T1000 (cell line): ENCODE measurements at regions not wholly inside any gene's neighbourhood (a gene's known extent, or its start where the extent isn't known, plus 50 kb on each side); places are given as distances from the start of the nearest gene placed in this dataset.

ENCODE experiments used
- DNase-seq: peaks from one replicate; lab custom pipeline; 2025; ENCODE audit warnings: mixed read lengths; lab: John Stamatoyannopoulos, UW

- no peak for DNase-seq
These were observed 57.2 kb upstream of the JDP2 start for GRCh38 chr14:75370416-75371205.

- no peak for DNase-seq
These were observed 56.5 kb upstream of the JDP2 start for GRCh38 chr14:75371297-75371696.

DNA sequence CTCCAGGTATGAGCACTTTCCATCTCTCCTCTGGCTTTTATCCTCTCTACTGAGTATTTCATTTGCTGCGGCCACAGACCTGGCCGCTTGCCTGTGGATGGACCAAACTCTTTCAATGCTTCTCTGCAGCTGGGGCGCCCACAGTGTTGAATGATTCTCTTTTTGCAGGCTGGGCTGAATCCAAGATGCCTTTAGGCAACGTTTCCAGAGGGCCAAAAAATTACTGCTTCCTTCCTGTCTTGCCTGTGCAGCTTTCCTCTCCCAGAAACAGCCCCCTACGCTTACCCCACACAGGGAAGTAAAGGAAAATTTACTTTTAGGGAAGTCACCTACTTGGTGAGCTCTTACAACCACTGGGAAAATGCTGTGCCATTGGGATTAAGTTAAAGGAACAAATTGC, 55.6 kb upstream of the JDP2 start:
- no peak for DNase-seq

DNA sequence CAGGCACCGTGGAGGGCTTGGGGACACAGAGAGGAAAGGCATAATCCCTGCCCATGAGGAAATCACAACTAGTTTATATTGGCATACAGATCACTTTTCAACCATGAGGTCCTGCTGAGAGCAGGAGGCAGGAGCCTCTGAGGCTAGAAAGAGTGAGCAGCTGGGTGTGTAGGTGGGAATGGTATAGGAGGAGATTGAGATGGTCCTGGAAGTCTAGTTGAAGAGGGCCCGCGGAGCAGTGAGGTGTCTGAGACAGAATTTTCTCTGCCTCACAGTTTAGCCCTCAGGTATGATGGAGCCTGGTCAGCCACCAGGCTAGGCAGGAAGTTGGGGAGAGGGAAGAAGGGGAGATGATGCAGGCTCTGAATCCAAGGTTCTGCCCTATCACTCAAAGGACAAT, 54.7 kb upstream of the JDP2 start:
- no peak for DNase-seq

GRCh38 chr14:75373616-75374015, 54.2 kb upstream of the JDP2 start:
- no peak for DNase-seq

- DNase-seq = no peak
These were observed 52.9 kb upstream of the JDP2 start for GRCh38 chr14:75374911-75375310.

DNA sequence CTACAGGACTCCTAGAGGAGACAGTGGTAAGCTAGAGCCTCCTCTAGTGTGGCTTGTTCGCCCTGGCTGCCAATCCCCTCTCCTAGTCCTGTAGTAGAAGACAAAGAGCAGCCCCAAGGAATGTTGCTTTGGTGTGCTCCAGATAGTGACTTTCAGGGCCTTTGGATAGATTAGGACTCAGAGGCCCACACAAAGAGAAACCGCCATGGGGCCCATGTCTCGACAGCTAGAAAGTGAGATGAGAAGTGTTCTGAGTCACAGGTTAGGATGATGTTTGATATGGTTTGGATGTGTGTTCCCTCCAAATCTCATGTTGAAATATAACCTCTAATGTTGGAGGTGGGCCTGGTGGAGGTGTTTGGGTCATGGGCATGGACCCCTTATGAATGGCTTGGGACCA, 51.8 kb upstream of the JDP2 start:
- DNase-seq = no peak
